ENCODE measurements at regions not wholly inside any gene's neighbourhood (a gene's known extent, or its start where the extent isn't known, plus 50 kb on each side); places are given as distances from the start of the nearest gene placed in this dataset.

DNA sequence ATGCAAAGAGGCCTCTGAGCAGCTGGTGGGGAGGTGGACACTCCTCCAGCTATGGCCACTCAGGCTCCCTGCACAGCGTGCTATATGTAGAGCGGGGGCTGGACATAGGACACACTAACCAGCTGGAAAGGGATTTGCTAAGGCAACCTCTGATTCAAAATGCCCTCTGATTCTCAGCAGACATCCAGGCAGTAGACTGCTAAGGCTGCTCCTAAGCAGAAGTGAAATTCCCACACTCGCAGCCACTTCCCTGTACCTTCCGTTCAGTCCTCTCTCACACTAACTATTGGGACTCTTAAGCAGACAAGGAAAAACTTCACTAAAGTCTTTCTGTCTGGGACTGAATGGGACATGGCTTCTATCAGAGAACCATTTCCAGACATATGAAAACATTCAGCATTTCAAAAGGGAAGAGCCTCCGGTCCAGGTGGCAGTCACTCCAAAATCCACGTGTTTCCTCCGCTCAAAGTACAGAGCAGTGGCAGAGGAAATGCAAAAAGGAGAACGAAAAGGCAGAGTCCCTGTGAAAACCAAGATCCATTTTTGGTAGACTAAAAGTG lies 265.8 kb downstream of the TTC32 start:
- DNase-seq (no peak), ATAC-seq (peak in 1 of 2 donors; percentile 19)
- Histone ChIP-seq H3K4me3 (no peak overlapping the region), H3K27me3 (ENCODE audit: low read depth) (no peaks in the 10 kb centered on the region), H3K4me1 (no peaks in the 10 kb centered on the region), H3K9me3 (no peaks in the 10 kb centered on the region), H3K36me3 (no peaks in the 10 kb centered on the region), H3K27ac (no peak overlapping the region)
- intact Hi-C loops (cut with DNase I), result no loop called here
- TF ChIP-seq, protein P1, sequence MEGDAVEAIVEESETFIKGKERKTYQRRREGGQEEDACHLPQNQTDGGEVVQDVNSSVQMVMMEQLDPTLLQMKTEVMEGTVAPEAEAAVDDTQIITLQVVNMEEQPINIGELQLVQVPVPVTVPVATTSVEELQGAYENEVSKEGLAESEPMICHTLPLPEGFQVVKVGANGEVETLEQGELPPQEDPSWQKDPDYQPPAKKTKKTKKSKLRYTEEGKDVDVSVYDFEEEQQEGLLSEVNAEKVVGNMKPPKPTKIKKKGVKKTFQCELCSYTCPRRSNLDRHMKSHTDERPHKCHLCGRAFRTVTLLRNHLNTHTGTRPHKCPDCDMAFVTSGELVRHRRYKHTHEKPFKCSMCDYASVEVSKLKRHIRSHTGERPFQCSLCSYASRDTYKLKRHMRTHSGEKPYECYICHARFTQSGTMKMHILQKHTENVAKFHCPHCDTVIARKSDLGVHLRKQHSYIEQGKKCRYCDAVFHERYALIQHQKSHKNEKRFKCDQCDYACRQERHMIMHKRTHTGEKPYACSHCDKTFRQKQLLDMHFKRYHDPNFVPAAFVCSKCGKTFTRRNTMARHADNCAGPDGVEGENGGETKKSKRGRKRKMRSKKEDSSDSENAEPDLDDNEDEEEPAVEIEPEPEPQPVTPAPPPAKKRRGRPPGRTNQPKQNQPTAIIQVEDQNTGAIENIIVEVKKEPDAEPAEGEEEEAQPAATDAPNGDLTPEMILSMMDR (IDR thresholded peaks at IDR 0.05), result no peak

GRCh38 chr2:19632403-19632991 lies 269.3 kb downstream of the TTC32 start:
- Histone ChIP-seq H3K4me3 (no peak overlapping the region), H3K9me3 (peaks cover 8% of the 10 kb centered on the region), H3K27me3 (ENCODE audit: low read depth) (no peaks in the 10 kb centered on the region), H3K27ac (no peak overlapping the region), H3K36me3 (no peaks in the 10 kb centered on the region), H3K4me1 (no peaks in the 10 kb centered on the region)
- intact Hi-C loops (cut with DNase I), result no loop called here
- ATAC-seq, result peak in 1 of 2 donors; percentile 21
- TF ChIP-seq, protein P1 (IDR thresholded peaks at IDR 0.05), result no peak
- no peak for DNase-seq

DNA sequence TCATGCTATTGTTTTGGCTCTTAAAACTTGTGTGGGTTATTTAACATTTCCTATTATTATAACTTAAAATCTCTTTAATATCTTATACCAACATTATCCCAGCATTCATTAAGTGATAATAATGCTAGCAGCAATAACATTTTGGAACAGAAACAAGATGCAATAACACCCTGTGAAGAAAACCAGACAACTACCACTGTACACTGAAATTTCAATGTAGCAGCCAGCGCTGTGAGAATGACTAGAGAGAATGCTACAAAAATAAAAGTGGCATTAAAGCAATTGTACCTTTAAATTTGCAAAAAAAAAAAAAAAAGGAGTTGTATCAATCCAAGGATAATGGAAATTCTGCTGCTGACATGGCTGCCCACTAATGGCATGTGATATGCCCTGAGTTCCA lies 269.9 kb downstream of the TTC32 start:
- Histone ChIP-seq H3K27ac (no peak overlapping the region), H3K4me3 (no peak overlapping the region), H3K9me3 (peaks cover 12% of the 10 kb centered on the region), H3K4me1 (no peaks in the 10 kb centered on the region), H3K36me3 (no peaks in the 10 kb centered on the region), H3K27me3 (ENCODE audit: low read depth) (no peaks in the 10 kb centered on the region)
- no peak for ATAC-seq
- intact Hi-C loops (cut with DNase I), result no loop called here
- no peak for DNase-seq
- TF ChIP-seq, protein P1 (IDR thresholded peaks at IDR 0.05), result no peak

- no peak overlapping the region for H3K27ac ChIP-seq
- H3K36me3 ChIP-seq, result no peaks in the 10 kb centered on the region
- H3K27me3 ChIP-seq (ENCODE audit: low read depth), result no peaks in the 10 kb centered on the region
- no peak overlapping the region for H3K4me3 ChIP-seq
- H3K4me1 ChIP-seq, result no peaks in the 10 kb centered on the region
- DNase-seq (no peak), ATAC-seq (no peak)
- TF ChIP-seq, protein P1 (IDR thresholded peaks at IDR 0.05), result no peak
- intact Hi-C loops (cut with DNase I), result no loop called here
- H3K9me3 ChIP-seq, result peaks cover 17% of the 10 kb centered on the region
Observed at GRCh38 chr2:19630921-19631320, 270.9 kb downstream of the TTC32 start.

GRCh38 chr2:19627359-19627758 lies 268.9 kb upstream of the OSR1 start:
- no peaks in the 10 kb centered on the region for H3K36me3 ChIP-seq
- no peak overlapping the region for H3K27ac ChIP-seq
- DNase-seq (no peak), ATAC-seq (no peak)
- peaks cover 17% of the 10 kb centered on the region for H3K9me3 ChIP-seq
- TF ChIP-seq, protein P1 (IDR thresholded peaks at IDR 0.05), result no peak
- no peaks in the 10 kb centered on the region for H3K4me1 ChIP-seq
- intact Hi-C loops (cut with DNase I), result no loop called here
- H3K4me3 ChIP-seq, result no peak overlapping the region
- no peaks in the 10 kb centered on the region for H3K27me3 ChIP-seq (ENCODE audit: low read depth)
